ENCODE measurements at regions not wholly inside any gene's neighbourhood (a gene's known extent, or its start where the extent isn't known, plus 50 kb on each side); places are given as distances from the start of the nearest gene placed in this dataset.

GRCh38 chr16:49150341-49150740, 131.3 kb downstream of the CBLN1 start:
- ATAC-seq: no peak
- H2AFZ ChIP-seq (ENCODE audit: low read depth, low read length, poor library complexity, severe bottlenecking): no peak overlapping the region
- H3K27me3 ChIP-seq (ENCODE audit: insufficient read depth, low read length): no peaks in the 10 kb centered on the region
- H4K20me1 ChIP-seq (ENCODE audit: insufficient read depth): no peaks in the 10 kb centered on the region
- no peaks in the 10 kb centered on the region for H3K9me3 ChIP-seq (ENCODE audit: control insufficient read depth in 1 of 2, insufficient read depth in 1 of 2, low read depth in 1 of 2, low read length in 2 of 2)
- RAD21 ChIA-PET (ENCODE audit: low non-redundant PET in 1 of 2, low total read pairs in 2 of 2, uncharacterized antibody in 2 of 2, unreplicated experiment in 2 of 2): no interaction called here
- no peaks in the 10 kb centered on the region for H3K4me1 ChIP-seq (ENCODE audit: control insufficient read depth in 1 of 2, insufficient read depth in 2 of 2, low read length in 2 of 2)
- CTCF ChIA-PET: no interaction called here
- no peaks in the 10 kb centered on the region for H3K79me2 ChIP-seq (ENCODE audit: insufficient read depth, low read length)
- H3K4me3 ChIP-seq (replicated peaks in 1 of 2; ENCODE audit: low read depth in 1 of 2, low read length in 2 of 2): no peak overlapping the region
- no peak for DNase-seq (ENCODE audit: low read depth, low spot score)
- no peak overlapping the region for H3K27ac ChIP-seq (ENCODE audit: low read depth, low read length)
- POLR2A ChIA-PET: no interaction called here
- H3K4me2 ChIP-seq (ENCODE audit: low read length): no peak overlapping the region
- no peak overlapping the region for H3K9ac ChIP-seq (ENCODE audit: low read length)
- no TSS peak for BruUV-seq (replicated peaks)
- intact Hi-C loops (cut with micrococcal nuclease): no loop called here
- TF ChIP-seq ZFX (IDR thresholded peaks at IDR 0.05): no peak
- no peak for TF ChIP-seq JUND (IDR thresholded peaks at IDR 0.05)
- TF ChIP-seq REST (IDR thresholded peaks at IDR 0.05; ENCODE audit: low read depth): no peak
- TF ChIP-seq POLR2A (IDR thresholded peaks at IDR 0.05; ENCODE audit: borderline replicate concordance, extremely low read depth, insufficient read depth, insufficient read length): no peak
- no peak for TF ChIP-seq RAD21 (IDR thresholded peaks at IDR 0.05; ENCODE audit: low read depth)
- no peak for TF ChIP-seq SP1 (IDR thresholded peaks at IDR 0.05; ENCODE audit: low read depth)
- TF ChIP-seq EZH2phosphoT487 (IDR thresholded peaks at IDR 0.05; ENCODE audit: borderline replicate concordance): no peak
- no peak for TF ChIP-seq ATF3 (IDR thresholded peaks at IDR 0.05)
- TF ChIP-seq ELF1 (IDR thresholded peaks at IDR 0.05; ENCODE audit: borderline replicate concordance, low read depth): no peak
- no peak for TF ChIP-seq CEBPB (IDR thresholded peaks at IDR 0.05; ENCODE audit: low read depth)
- no peak for TF ChIP-seq ZNF274 (IDR thresholded peaks at IDR 0.05; ENCODE audit: low read depth, low read length)
- no peak for TF ChIP-seq YY1 (IDR thresholded peaks at IDR 0.05; ENCODE audit: extremely low read depth, insufficient replicate concordance, low read depth, low read length)
- no peak for TF ChIP-seq MAX (IDR thresholded peaks at IDR 0.05)
- TF ChIP-seq ZBTB33 (IDR thresholded peaks at IDR 0.05; ENCODE audit: extremely low read depth, insufficient replicate concordance, low read length): no peak
- no peak for TF ChIP-seq EZH2 (IDR thresholded peaks at IDR 0.05)
- no peak for TF ChIP-seq CTCF (IDR thresholded peaks at IDR 0.05 in 2 of 3, conservative IDR thresholded peaks at IDR 0.05 in 1 of 3; ENCODE audit: borderline replicate concordance in 1 of 3, insufficient read depth in 1 of 3, low read depth in 2 of 3, low read length in 2 of 3)
- no peak for TF ChIP-seq EGR1 (IDR thresholded peaks at IDR 0.05; ENCODE audit: low read depth)
- TF ChIP-seq TCF7L2 (IDR thresholded peaks at IDR 0.05; ENCODE audit: borderline replicate concordance, extremely low read depth, insufficient read depth, insufficient read length): no peak
- no peak for TF ChIP-seq FOSL1 (IDR thresholded peaks at IDR 0.05; ENCODE audit: low read depth)
- no peak for TF ChIP-seq CBX3 (IDR thresholded peaks at IDR 0.05; ENCODE audit: low read depth)
- H3K36me3 ChIP-seq (ENCODE audit: control insufficient read depth in 1 of 2, insufficient read depth in 2 of 2, low read length in 2 of 2): no peaks in the 10 kb centered on the region
- no peaks in the 10 kb centered on the region for H3K9me2 ChIP-seq (ENCODE audit: insufficient read depth)
